GM23338 (cell line): ENCODE measurements at regions not wholly inside any gene's neighbourhood (a gene's known extent, or its start where the extent isn't known, plus 50 kb on each side); places are given as distances from the start of the nearest gene placed in this dataset.

ENCODE experiments used
- ATAC-seq: fragments of 200-7000 bp; cut with Tn5 transposase; 3 replicates; pipeline ENCODE4 v1.9.1; 2020
- DNase-seq: peaks from one replicate; pipeline ENCODE4 v3.0.0-alpha.2; 2015; ENCODE audit warnings: low spot score
- H2AFZ ChIP-seq: fragments of 200-600 bp; sonication (generic); 2 replicates; pipeline ENCODE4 v1.8.0; 2016; ENCODE audit warnings: antibody characterized with exemption, mild to moderate bottlenecking, moderate library complexity
- H3F3A ChIP-seq: fragments of 200-600 bp; sonication (generic); replicated peaks from 2 replicates; pipeline ENCODE4 v1.8.0; 2017; ENCODE audit warnings: antibody characterized with exemption, mixed run types, low read depth
- H3K27ac ChIP-seq: fragments of 200-600 bp; sonication (generic); 2 replicates; pipeline ENCODE4 v1.6.1; 2016; ENCODE audit warnings: low read depth
- H3K27me3 ChIP-seq: fragments of 200-600 bp; sonication (generic); 2 replicates; pipeline ENCODE4 v1.8.0; 2016; ENCODE audit warnings: mild to moderate bottlenecking, mixed run types, moderate library complexity; ENCODE audit not compliant: insufficient read depth
- H3K36me3 ChIP-seq: fragments of 200-600 bp; sonication (generic); 2 replicates; pipeline ENCODE4 v1.8.0; 2016; ENCODE audit warnings: mild to moderate bottlenecking; ENCODE audit not compliant: insufficient read depth
- H3K4me1 ChIP-seq: fragments of 200-600 bp; sonication (generic); 2 replicates; pipeline ENCODE4 v1.8.0; 2016; ENCODE audit warnings: mild to moderate bottlenecking, moderate library complexity; ENCODE audit not compliant: insufficient read depth
- H3K4me2 ChIP-seq: fragments of 200-600 bp; sonication (generic); 2 replicates; pipeline ENCODE4 v1.7.1; 2017; ENCODE audit warnings: mixed run types
- H3K4me3 ChIP-seq: fragments of 200-600 bp; sonication (generic); 2 replicates; pipeline ENCODE4 v1.6.1; 2016; ENCODE audit warnings: mixed run types
- H3K79me2 ChIP-seq: fragments of 200-600 bp; sonication (generic); replicated peaks from 2 replicates; pipeline ENCODE4 v1.8.0; 2017; ENCODE audit warnings: mild to moderate bottlenecking; ENCODE audit not compliant: insufficient read depth
- H3K9me2 ChIP-seq: fragments of 200-600 bp; sonication (generic); 2 replicates; pipeline ENCODE4 v1.8.0; 2017; ENCODE audit not compliant: insufficient read depth
- H4K20me1 ChIP-seq: fragments of 200-600 bp; sonication (generic); replicated peaks from 2 replicates; pipeline ENCODE4 v1.8.0; 2017; ENCODE audit warnings: mild to moderate bottlenecking; ENCODE audit not compliant: insufficient read depth
- H3K27ac Mint-ChIP-seq: 2 replicates; pipeline ENCODE4 v1.8.0; 2020; ENCODE audit warnings: inconsistent platforms, mild to moderate bottlenecking, moderate library complexity, mixed read lengths
- H3K27me3 Mint-ChIP-seq: 3 replicates; pipeline ENCODE4 v1.8.0; 2022; ENCODE audit warnings: low read depth, mild to moderate bottlenecking, moderate library complexity, mixed read lengths, inconsistent platforms; ENCODE audit not compliant: insufficient read depth, poor library complexity
- H3K36me3 Mint-ChIP-seq: 3 replicates; pipeline ENCODE4 v1.8.0; 2021; ENCODE audit warnings: low read depth, mild to moderate bottlenecking, inconsistent platforms, moderate library complexity, mixed read lengths
- H3K4me1 Mint-ChIP-seq: 3 replicates; pipeline ENCODE4 v1.8.0; 2020; ENCODE audit warnings: mild to moderate bottlenecking, inconsistent platforms, mixed read lengths
- H3K4me3 Mint-ChIP-seq: 3 replicates; pipeline ENCODE4 v1.8.0; 2021; ENCODE audit warnings: moderate library complexity, mild to moderate bottlenecking, inconsistent platforms, mixed read lengths
- H3K9me3 Mint-ChIP-seq: 3 replicates; pipeline ENCODE4 v1.8.0; 2020; ENCODE audit warnings: moderate library complexity, mild to moderate bottlenecking, inconsistent platforms, mixed read lengths
- CREB1 ChIP-seq: fragments of 250-450 bp; sonication (Bioruptor Pico); IDR thresholded peaks from 2 replicates; pipeline ENCODE4 v1.5.0; 2020; ENCODE audit warnings: low read depth, mild to moderate bottlenecking, moderate library complexity
- EZH2 ChIP-seq: fragments of 200-600 bp; sonication (generic); IDR thresholded peaks from one replicate; pipeline ENCODE4 v1.8.0; 2017; ENCODE audit warnings: antibody characterized with exemption, mild to moderate bottlenecking, low read depth; ENCODE audit not compliant: unreplicated experiment
- EZH2phosphoT487 ChIP-seq: fragments of 200-600 bp; sonication (generic); IDR thresholded peaks from one replicate; pipeline ENCODE4 v1.8.1; 2018; ENCODE audit warnings: antibody characterized with exemption; ENCODE audit not compliant: unreplicated experiment
- JUNB ChIP-seq: IDR thresholded peaks from one replicate; pipeline ENCODE4 v1.6.1; 2016; ENCODE audit warnings: antibody characterized with exemption; ENCODE audit not compliant: unreplicated experiment
- NANOG ChIP-seq: IDR thresholded peaks from 2 replicates; pipeline ENCODE4 v1.6.1; 2016; ENCODE audit warnings: antibody characterized with exemption, borderline replicate concordance
- POLR2AphosphoS5 ChIP-seq: IDR thresholded peaks from 2 replicates; pipeline ENCODE4 v1.6.1; 2016; ENCODE audit warnings: antibody characterized with exemption, low read depth
- STAT1 ChIP-seq: IDR thresholded peaks from one replicate; pipeline ENCODE4 v1.6.1; 2016; ENCODE audit warnings: antibody characterized with exemption; ENCODE audit not compliant: unreplicated experiment
- ZNF114 ChIP-seq: fragments of 250-450 bp; sonication (Bioruptor Pico); IDR thresholded peaks from 2 replicates; pipeline ENCODE4 v1.5.0; 2020; ENCODE audit warnings: mild to moderate bottlenecking, moderate library complexity
- ZNF331 ChIP-seq: fragments of 250-450 bp; sonication (Bioruptor Pico); IDR thresholded peaks from 2 replicates; pipeline ENCODE4 v1.5.0; 2020; ENCODE audit warnings: low read depth, mild to moderate bottlenecking, moderate library complexity
- TF ChIP-seq, protein P1 (sequence below), 2 experiments: fragments of 200-600 bp in 1 of 2; sonication (generic) in 1 of 2; conservative IDR thresholded peaks; 2 replicates each; pipeline versions ENCODE4 v1.5.1 to v1.6.1; 2016 to 2017; ENCODE audit warnings: antibody characterized with exemption in 2 of 2, low read depth in 2 of 2, mild to moderate bottlenecking in 2 of 2, moderate library complexity in 1 of 2
- TF ChIP-seq, protein P2 (sequence below): IDR thresholded peaks from one replicate; pipeline ENCODE4 v1.6.1; 2018; ENCODE audit warnings: antibody characterized with exemption; ENCODE audit not compliant: unreplicated experiment
- TF ChIP-seq, protein P3 (sequence below): IDR thresholded peaks from 2 replicates; pipeline ENCODE4 v1.6.1; 2016; ENCODE audit warnings: antibody characterized with exemption
- TF ChIP-seq, protein P4 (sequence below): fragments of 250-450 bp; sonication (Bioruptor Pico); IDR thresholded peaks from 2 replicates; pipeline ENCODE4 v1.5.0; 2020; ENCODE audit warnings: mild to moderate bottlenecking, moderate library complexity

DNA sequence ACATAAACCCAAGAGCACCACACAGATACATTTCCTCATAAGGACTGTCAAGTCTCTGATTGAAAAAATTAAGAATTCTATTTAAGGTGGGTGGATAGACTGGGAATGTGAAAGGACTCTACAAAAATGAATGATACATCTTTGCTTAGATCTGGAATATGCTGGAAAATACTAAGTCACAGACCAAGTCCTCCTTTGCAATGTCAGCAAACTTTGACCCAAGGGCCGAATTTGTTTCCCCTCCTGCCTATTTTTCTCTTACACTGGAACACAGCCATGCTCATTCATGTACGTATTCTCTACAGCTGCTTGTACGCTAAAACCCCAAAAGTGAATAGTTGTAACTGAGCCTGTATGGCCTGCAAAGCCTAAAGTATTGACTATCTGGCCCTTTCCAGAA, 180.7 kb downstream of the ADSS2 start:
- no peaks in the 10 kb centered on the region for H4K20me1 ChIP-seq
- no peak overlapping the region for H3K27ac Mint-ChIP-seq
- no peak overlapping the region for H3K4me2 ChIP-seq
- no peak overlapping the region for H3K4me3 Mint-ChIP-seq
- no peaks in the 10 kb centered on the region for H3K36me3 ChIP-seq
- TF ChIP-seq, protein P1, sequence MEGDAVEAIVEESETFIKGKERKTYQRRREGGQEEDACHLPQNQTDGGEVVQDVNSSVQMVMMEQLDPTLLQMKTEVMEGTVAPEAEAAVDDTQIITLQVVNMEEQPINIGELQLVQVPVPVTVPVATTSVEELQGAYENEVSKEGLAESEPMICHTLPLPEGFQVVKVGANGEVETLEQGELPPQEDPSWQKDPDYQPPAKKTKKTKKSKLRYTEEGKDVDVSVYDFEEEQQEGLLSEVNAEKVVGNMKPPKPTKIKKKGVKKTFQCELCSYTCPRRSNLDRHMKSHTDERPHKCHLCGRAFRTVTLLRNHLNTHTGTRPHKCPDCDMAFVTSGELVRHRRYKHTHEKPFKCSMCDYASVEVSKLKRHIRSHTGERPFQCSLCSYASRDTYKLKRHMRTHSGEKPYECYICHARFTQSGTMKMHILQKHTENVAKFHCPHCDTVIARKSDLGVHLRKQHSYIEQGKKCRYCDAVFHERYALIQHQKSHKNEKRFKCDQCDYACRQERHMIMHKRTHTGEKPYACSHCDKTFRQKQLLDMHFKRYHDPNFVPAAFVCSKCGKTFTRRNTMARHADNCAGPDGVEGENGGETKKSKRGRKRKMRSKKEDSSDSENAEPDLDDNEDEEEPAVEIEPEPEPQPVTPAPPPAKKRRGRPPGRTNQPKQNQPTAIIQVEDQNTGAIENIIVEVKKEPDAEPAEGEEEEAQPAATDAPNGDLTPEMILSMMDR (conservative IDR thresholded peaks at IDR 0.05; ENCODE audit: low read depth in 2 of 2) = no peak
- TF ChIP-seq ZNF331 = no peak
- TF ChIP-seq, protein P2, sequence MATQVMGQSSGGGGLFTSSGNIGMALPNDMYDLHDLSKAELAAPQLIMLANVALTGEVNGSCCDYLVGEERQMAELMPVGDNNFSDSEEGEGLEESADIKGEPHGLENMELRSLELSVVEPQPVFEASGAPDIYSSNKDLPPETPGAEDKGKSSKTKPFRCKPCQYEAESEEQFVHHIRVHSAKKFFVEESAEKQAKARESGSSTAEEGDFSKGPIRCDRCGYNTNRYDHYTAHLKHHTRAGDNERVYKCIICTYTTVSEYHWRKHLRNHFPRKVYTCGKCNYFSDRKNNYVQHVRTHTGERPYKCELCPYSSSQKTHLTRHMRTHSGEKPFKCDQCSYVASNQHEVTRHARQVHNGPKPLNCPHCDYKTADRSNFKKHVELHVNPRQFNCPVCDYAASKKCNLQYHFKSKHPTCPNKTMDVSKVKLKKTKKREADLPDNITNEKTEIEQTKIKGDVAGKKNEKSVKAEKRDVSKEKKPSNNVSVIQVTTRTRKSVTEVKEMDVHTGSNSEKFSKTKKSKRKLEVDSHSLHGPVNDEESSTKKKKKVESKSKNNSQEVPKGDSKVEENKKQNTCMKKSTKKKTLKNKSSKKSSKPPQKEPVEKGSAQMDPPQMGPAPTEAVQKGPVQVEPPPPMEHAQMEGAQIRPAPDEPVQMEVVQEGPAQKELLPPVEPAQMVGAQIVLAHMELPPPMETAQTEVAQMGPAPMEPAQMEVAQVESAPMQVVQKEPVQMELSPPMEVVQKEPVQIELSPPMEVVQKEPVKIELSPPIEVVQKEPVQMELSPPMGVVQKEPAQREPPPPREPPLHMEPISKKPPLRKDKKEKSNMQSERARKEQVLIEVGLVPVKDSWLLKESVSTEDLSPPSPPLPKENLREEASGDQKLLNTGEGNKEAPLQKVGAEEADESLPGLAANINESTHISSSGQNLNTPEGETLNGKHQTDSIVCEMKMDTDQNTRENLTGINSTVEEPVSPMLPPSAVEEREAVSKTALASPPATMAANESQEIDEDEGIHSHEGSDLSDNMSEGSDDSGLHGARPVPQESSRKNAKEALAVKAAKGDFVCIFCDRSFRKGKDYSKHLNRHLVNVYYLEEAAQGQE = no peak
- TF ChIP-seq, protein P3, sequence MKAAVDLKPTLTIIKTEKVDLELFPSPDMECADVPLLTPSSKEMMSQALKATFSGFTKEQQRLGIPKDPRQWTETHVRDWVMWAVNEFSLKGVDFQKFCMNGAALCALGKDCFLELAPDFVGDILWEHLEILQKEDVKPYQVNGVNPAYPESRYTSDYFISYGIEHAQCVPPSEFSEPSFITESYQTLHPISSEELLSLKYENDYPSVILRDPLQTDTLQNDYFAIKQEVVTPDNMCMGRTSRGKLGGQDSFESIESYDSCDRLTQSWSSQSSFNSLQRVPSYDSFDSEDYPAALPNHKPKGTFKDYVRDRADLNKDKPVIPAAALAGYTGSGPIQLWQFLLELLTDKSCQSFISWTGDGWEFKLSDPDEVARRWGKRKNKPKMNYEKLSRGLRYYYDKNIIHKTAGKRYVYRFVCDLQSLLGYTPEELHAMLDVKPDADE = no peak
- TF ChIP-seq CREB1 (CRISPR knock-in tag) = no peak
- TF ChIP-seq ZNF114 (CRISPR knock-in tag) = no peak
- TF ChIP-seq EZH2 = no peak
- TF ChIP-seq POLR2AphosphoS5 = no peak
- no peak for TF ChIP-seq EZH2phosphoT487
- TF ChIP-seq, protein P4, sequence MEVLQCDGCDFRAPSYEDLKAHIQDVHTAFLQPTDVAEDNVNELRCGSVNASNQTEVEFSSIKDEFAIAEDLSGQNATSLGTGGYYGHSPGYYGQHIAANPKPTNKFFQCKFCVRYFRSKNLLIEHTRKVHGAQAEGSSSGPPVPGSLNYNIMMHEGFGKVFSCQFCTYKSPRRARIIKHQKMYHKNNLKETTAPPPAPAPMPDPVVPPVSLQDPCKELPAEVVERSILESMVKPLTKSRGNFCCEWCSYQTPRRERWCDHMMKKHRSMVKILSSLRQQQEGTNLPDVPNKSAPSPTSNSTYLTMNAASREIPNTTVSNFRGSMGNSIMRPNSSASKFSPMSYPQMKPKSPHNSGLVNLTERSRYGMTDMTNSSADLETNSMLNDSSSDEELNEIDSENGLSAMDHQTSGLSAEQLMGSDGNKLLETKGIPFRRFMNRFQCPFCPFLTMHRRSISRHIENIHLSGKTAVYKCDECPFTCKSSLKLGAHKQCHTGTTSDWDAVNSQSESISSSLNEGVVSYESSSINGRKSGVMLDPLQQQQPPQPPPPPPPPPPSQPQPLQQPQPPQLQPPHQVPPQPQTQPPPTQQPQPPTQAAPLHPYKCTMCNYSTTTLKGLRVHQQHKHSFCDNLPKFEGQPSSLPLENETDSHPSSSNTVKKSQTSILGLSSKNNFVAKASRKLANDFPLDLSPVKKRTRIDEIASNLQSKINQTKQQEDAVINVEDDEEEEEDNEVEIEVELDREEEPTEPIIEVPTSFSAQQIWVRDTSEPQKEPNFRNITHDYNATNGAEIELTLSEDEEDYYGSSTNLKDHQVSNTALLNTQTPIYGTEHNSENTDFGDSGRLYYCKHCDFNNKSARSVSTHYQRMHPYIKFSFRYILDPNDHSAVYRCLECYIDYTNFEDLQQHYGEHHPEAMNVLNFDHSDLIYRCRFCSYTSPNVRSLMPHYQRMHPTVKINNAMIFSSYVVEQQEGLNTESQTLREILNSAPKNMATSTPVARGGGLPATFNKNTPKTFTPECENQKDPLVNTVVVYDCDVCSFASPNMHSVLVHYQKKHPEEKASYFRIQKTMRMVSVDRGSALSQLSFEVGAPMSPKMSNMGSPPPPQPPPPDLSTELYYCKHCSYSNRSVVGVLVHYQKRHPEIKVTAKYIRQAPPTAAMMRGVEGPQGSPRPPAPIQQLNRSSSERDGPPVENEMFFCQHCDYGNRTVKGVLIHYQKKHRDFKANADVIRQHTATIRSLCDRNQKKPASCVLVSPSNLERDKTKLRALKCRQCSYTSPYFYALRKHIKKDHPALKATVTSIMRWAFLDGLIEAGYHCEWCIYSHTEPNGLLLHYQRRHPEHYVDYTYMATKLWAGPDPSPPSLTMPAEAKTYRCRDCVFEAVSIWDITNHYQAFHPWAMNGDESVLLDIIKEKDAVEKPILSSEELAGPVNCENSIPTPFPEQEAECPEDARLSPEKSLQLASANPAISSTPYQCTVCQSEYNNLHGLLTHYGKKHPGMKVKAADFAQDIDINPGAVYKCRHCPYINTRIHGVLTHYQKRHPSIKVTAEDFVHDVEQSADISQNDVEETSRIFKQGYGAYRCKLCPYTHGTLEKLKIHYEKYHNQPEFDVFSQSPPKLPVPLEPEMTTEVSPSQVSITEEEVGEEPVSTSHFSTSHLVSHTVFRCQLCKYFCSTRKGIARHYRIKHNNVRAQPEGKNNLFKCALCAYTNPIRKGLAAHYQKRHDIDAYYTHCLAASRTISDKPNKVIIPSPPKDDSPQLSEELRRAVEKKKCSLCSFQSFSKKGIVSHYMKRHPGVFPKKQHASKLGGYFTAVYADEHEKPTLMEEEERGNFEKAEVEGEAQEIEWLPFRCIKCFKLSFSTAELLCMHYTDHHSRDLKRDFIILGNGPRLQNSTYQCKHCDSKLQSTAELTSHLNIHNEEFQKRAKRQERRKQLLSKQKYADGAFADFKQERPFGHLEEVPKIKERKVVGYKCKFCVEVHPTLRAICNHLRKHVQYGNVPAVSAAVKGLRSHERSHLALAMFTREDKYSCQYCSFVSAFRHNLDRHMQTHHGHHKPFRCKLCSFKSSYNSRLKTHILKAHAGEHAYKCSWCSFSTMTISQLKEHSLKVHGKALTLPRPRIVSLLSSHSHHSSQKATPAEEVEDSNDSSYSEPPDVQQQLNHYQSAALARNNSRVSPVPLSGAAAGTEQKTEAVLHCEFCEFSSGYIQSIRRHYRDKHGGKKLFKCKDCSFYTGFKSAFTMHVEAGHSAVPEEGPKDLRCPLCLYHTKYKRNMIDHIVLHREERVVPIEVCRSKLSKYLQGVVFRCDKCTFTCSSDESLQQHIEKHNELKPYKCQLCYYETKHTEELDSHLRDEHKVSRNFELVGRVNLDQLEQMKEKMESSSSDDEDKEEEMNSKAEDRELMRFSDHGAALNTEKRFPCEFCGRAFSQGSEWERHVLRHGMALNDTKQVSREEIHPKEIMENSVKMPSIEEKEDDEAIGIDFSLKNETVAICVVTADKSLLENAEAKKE (CRISPR knock-in tag) = no peak
- no peak for TF ChIP-seq NANOG
- TF ChIP-seq STAT1 = no peak
- no peak for TF ChIP-seq JUNB
- H3K4me3 ChIP-seq = no peak overlapping the region
- no peaks in the 10 kb centered on the region for H3K79me2 ChIP-seq
- no peaks in the 10 kb centered on the region for H3F3A ChIP-seq
- no peaks in the 10 kb centered on the region for H3K36me3 Mint-ChIP-seq
- H3K4me1 ChIP-seq = no peaks in the 10 kb centered on the region
- DNase-seq (no peak), ATAC-seq (no peak)
- no peaks in the 10 kb centered on the region for H3K27me3 ChIP-seq
- H3K27me3 Mint-ChIP-seq = peaks cover 2% of the 10 kb centered on the region
- no peak overlapping the region for H2AFZ ChIP-seq
- H3K27ac ChIP-seq = no peak overlapping the region
- H3K4me1 Mint-ChIP-seq = peaks cover 5% of the 10 kb centered on the region; the same call in 2 of the 3 replicates
- no peaks in the 10 kb centered on the region for H3K9me2 ChIP-seq
- 0 out of 3 replicates have a peak, but pooled peaks cover 3% of the 10 kb centered on the region for H3K9me3 Mint-ChIP-seq
